Hippocampal formation (tissue), 2 donors: ENCODE measurements at regions not wholly inside any gene's neighbourhood (a gene's known extent, or its start where the extent isn't known, plus 50 kb on each side); places are given as distances from the start of the nearest gene placed in this dataset.
"Not testable (repeated sequence)": the region's sequence is repeated elsewhere in the genome, so short reads cannot be mapped to it uniquely, and the experiment has no call there.

Experiments
- DNase-seq, 2 donors: peaks; one replicate each; lab custom pipeline; 2025; lab: John Stamatoyannopoulos, UW

DNA sequence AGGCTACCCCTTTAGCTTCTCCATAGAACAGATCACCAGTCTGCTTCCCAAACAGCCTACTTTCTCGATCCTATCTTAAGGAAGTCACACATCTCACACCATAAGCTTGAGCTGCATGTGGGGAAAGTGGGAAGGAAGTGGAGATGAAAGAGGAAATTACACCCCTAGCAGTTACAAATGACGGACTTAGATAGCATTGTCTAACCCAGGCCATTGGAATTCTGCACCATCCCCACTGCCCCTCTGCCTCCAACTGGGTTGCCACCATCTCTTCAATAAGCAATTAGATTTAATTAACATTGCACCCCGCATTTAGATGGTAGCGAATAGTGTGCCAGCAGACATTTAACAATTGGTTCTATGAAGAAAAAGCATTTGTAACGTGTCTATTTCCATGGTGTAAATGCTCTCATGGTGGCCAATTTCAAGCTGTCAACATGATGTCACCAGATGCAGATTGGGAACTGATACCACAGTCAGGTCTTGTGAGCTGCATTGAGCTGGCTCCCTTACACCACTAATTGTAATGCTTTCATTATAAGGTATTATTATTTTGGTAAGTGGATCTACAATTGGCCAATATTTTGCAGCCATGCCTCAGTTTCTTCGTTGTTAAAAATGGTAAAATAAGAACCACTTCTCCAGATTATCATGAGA is 124.7 kb downstream of the CD24 start:
- DNase-seq, result no peak

DNA sequence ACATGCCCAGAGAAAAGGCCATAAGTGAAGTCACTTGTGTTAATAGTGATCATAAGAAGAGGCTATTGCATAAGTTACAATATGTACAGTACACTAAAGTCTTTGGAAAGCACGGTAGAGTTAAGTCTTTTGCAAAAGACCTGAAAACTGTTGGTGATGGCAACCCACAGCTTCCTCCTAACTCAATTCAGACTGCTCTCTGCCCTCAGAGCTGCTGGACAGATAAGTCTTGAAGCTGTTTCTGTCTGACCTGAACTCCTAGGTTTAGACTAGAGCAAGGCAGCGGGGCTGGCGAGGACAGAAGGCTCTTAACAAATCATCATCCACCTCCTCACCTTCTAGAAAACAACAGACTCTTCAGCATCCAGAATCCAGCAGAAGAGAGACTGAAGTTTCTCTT is 125.4 kb downstream of the CD24 start:
- no peak for DNase-seq

DNA sequence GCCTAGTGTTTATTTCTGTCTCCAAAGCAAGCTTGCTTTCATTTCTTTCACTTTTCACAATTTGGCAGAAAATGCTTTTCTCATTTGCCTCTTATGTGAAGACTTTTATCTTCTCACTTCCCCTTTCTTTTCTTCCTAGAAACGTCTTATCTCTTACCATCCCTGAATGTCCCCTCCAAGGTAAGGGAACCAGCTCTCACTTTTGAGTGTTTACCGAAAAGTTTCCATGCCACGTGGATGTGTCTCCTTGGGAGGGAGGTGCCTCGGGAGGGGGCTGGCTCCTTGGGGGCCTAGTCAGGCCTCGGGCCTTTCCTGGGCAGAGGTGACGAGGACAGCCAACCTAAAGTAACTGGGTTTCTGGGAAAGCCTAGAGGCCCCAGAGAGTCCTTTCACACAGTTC is 127.4 kb downstream of the CD24 start:
- no peak for DNase-seq

DNA sequence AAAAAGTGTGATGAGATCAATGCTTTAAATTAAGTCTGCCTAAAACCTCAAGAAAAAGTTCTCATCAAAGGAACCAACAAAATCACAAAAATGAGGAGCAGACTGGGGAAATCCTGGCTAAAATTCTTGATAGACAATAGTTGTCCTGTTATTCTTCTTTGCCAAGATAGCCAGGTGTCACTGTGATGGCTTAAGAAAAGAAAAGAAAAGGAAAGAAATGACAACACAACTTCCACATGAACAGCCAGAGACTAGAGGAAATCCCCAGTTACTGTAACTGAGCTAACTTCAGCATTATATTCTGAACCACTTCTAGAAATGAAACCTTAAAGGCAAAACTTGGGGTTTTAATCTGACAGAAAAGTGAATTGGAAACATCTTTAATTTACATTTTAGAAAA is 129.6 kb downstream of the CD24 start:
- DNase-seq, result no peak

DNA sequence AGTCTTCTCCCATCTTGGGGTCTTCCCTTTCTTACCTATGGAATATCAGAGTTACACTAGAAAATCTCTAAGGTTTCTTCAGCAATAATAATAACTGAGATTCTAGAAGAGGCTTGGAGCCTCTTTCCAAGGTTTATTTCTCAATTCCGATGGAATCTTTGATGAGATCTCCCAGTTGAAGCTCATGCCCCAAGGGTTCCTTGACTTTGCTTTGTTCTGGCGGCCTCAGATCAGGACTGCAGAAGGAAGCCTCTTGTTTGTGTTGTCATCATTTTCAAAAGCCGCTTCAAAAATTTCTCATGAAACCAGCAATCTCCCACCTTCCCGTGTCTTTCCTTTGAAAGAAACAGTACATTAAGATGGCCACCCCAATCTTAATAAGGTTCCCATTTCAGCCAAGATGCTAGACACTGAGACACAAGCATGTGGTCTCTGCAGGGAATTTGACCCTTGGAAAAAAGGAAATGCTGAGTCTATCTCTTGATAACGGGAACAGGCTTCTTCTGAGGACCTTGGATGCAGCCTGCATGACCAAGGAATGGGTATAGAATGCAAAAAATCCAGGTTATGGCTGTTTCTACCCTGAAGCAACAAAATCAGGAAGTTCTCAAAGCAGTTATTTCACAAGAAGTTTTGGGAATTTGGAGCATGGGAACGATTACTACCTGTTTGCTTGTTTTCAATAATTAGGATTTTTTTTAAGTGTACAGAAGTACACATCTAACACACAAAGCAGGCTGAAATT is 141.6 kb downstream of the CD24 start:
- no peak for DNase-seq

DNA sequence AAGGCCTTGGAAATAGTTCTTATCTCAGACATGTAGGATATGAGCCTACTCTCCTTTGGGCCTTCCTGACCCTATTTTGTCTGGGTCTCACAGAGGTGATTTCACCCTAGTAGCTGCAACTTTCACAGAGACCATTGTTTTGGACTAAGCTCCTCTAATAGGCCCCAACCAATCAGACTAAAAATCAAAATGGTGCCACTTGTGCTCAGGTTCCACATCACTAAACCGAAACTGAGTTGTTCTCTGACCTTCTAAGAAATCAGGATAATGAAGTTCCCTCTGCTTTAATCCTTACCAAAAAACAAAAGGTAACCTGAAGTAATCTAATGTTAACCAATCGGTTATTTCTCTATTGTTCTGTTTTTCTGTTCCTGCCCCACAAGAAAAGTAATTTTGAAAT is 143.6 kb downstream of the CD24 start:
- no peak for DNase-seq

DNA sequence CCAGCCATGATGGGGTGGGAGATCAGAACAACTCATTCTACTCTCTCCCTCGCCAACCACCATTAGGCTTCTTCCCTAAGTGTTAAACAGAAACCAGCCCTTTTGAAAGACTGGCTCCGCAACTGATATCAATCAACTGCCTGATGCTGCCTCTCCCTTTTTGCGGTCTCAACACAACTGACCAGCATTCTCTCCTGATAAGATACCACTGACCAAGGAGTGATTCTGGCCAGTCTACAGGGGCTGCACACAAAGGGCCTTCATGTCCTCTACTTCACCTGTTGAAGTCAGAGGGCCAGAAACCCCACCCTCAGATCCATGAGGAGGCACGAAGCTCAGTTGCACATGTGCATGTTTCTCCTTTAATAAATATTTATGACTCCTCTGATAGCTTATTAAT is 145.1 kb downstream of the CD24 start:
- DNase-seq, result no peak

DNA sequence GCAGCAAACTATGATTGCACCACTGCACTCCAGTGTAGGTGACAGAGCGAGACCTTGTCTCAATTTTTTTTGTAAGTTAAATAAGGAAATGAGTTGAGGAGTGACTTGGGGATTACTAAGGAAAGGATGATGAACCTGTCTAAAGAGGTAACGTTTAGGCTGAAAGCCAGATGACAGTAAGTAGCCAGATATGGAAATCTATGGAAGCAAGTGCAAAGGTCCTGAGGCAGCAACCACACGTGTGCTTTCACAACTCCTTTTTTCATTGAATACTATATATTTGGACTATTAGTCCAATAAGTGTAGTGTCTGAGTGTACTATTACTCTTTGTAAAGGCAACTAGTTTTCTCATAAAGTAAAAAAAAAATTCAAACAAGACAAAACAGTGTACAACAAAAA is 147.4 kb downstream of the CD24 start:
- DNase-seq, result no peak

DNA sequence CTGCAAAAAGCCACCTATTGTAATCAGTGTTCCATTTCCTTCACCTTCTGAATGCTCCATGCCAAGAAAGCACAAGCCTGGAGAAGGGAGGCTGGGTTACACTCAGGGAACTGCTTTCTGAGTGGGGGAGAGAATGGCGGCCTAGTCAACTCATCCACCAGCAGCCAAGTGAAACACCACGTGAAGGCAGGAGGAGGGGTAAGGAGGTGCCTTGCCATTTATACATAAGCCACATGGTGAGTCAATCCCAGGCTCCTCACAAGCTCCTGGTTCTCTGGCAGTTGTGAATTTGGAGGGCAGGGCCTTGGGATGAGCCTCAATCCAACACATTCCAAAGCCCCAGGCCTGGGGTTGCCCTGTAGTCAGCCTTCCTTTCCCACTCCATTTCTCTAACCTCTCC is 149.4 kb downstream of the CD24 start:
- DNase-seq, result no peak

DNA sequence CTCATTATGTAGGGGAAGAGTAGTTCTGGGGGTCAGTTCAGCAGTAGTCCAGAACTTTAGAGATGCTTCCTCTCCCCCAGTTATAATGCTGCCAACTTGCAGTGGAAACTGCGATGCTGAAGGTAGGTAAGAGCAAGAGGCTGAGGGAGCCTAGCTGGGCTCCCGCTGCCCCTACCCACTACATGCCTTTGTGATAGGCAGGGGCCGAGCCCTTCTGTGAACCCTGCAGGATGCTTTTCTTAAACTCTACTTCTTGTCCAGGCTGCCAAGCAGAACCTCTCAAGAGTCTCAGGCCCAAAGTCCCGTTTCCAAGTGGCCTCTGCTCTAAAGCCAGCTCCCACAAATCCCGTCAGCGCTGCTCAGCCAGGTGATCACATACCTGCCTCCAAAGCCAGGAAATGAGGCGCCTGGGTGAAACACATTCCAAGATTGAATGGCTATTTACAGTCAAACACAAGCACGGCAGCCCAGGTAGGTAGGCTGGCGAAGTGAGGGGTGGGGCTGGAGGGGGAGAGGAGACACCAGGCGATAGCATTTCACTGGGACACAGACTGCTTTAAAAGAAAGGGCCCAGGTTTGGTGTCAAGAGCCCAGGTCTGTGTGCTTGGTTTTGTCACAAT is 150.7 kb downstream of the CD24 start:
- no peak for DNase-seq

DNA sequence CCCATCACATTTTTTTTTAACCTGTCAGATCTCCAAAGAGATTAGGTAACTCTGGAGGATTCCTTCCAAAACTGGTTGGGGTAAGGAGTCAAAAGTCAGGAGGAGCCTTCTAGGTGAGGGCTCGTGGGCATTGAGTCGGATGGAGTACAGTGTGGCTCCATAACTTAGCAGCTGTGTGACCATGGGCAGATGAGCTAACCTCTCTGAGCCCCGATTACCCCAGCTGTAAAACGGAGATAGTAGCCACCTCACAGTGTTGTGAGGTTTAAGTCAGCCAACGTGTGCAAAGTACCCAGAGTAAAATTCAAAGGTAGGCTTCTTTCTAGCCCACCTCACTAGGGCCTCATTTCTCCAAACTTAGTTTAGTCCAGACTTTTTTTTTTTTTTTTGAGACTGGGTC is 151.5 kb downstream of the CD24 start:
- no peak for DNase-seq

DNA sequence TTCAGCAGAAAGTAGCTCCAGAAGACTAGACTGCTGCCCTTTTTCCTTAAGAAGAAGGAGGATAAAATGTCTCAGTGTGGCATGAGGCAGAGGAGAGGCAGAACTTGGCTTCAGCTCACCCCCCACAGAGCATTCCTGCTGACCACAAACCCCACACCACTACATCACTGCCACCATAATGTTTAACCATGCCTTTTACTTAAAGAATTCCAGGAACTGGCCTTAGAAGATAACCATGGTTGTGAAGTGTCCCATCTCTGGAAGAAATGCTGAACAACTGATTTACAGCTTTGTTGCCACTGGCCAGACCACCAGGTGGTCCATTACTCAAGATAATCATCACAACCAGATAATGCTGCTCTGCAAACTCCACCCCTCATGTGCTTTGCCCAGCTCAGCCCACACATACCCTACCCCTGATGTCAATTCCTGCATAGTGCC is 154.1 kb downstream of the CD24 start:
- no peak for DNase-seq

DNA sequence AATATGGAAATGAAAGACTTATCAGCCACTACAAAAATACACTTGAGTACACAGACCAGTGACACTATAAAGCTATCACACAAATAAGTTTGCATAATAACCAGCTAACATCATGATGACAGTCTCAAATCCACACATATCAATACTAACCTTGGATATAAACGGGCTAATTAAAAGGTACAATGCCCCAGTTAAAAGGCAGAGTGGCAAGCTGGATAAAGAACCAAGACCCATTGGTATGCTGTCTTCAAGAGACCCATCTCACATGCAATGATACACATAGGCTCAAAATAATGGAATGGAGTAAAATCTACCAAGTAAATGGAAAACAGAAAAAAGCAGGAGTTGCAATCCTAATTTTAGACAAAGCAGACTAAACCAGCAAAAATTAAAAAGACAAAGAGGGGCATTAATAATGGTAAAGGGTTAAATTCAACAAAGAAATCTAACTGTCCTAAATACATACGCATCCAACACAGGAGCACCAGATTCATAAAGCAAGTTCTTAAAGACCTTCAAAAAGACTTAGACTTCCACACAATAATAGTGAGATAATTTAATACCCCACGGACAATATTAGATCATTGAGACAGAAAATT is 163.3 kb downstream of the CD24 start:
- no peak for DNase-seq

DNA sequence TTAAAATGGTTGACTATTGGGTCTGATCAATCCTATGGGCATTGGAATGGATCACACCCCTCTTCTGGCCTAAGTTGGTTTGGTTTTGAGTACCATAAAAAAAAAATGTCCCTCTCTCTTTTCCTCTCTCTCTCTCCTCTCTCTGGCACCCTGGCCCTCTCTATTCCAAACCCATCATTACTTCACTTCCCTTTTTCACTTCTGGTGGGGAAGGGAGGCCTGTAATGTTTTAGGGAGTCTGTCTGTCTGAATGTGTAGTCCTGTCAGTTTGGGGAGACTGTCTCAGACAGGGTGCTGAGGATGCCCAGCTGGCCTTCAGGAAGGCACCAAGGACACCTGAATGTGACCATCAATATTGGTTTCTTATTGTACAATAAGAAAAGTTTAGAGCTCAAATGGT is 165.8 kb downstream of the CD24 start:
- no peak for DNase-seq

DNA sequence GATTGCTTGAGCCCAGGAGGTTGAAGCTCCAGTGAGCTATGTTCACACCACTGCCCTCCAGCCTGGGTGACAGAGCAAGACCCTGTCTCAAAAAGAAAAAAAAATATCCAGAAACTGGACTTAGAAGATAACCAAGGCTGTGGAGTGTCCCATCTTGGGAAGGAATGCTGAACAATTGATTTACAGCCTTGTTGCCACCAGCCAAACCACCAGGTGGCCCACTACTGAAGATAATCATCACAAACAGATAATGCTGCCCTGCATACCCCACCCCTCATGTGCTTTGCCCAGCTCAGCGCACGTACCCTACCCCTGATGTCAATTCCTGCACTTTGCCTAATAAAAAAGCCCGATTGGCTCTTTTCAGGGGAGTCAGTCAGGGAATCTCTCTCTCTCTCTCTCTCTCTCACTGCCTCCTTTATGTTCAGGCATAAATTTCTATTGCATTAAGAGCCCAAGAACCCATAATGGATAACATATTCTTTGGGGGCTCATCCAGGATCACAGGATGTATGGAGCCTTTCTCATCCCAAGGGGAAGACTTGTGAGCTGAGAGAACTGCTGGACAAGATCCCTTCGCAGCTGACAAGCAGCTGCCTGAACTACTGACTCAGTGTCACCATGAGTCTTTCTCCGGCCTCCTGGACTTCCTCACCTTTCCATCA is 166.4 kb downstream of the CD24 start:
- DNase-seq, result no peak

DNA sequence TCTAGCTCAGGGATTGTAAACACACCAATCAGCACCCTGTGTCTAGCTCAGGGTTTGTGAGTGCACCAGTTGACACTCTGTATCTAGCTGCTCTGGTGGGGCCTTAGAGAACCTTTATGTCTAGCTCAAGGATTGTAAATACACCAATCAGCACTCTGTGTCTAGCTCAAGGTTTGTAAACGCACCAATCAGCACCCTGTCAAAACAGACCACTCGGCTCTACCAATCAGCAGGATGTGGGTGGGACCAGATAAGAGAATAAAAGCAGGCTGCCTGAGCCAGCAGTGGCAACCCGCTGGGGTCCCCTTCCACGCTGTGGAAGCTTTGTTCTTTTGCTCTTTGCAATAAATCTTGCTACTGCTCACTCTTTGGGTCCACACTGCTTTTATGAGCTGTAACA is 168.3 kb downstream of the CD24 start:
- DNase-seq, result not testable (repeated sequence)

DNA sequence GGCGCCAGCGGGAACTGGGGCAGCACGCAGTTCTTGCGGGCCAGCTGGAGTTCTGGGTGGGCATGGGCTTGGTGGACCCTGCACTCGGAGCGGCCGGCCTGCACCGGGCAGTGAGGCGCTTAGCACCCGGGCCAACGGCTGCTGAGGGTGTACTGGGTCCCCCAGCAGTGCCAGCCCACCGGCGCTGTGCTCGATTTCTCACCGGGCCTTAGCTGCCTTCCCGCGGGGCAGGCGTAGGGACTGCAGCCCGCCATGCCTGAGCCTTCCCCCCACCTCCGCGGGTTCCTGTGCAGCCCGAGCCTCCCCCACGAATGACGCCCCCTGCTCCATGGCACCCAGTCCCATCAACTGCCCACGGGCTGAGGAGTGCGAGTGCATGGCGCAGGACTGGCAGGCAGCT is 168.8 kb downstream of the CD24 start:
- DNase-seq, result no peak

DNA sequence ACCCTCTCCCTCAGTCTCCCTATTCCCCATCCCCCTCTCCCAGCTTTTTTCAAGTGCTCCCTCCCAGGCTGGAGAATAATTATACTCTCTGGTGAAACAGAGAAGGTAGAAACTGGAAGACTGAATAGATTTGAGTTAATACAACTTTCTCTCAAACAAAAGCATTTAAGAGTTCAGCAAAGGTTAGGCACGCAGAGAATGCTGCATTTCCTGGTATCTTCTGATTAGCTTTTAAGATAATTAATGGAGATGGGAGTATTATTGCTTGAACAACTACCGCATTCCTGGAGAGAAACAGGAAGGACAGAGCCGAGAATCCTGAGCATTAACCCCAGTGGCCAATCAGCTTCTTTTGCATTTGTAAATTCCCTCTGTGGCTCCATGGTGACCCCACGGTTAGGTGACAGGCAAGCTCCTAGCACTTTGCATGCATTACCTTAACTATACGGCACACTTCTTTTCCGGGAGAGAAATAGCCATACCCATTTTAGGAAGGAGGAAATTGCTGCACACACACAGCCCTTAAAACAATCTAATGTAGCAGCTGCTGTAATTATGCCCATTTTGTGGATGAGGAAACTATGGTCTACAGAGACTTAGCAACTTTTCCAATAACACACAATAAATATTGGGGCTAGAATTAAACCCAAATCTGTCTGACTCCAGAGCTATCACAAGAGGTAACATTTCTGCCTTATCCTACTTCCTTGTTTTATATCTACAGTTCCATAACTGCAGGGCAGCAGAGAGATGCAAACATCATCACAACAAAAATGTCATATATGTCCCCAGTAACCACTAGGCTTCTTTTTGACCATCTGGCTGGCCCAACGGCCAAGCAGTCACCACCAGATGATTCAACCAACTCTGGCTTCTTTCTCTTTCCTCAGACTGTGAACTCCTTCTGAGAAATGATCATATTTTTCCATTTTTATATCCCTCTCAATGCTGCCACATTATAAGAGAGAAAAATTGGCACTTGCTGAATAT is 169.9 kb downstream of the CD24 start:
- DNase-seq, result no peak

DNA sequence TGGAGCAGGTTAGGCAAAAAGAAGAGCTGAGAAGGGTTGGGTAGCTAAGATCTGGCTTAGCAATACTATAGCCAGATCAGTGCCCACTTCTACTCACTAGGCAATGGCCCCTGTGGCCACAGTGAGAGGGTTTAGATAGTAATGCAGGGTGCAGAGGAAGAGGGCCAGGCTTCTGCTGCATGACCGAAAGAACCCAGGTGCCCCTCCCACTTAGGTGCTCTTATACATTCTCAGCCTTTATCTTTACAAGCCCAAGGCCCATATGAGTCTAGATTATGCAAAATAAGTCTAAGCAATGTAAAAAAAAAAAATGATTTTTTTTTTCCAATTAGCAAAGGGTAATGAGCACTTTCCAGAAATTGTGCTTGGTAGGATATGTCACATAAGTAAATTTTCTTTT is 171.3 kb downstream of the CD24 start:
- no peak for DNase-seq

DNA sequence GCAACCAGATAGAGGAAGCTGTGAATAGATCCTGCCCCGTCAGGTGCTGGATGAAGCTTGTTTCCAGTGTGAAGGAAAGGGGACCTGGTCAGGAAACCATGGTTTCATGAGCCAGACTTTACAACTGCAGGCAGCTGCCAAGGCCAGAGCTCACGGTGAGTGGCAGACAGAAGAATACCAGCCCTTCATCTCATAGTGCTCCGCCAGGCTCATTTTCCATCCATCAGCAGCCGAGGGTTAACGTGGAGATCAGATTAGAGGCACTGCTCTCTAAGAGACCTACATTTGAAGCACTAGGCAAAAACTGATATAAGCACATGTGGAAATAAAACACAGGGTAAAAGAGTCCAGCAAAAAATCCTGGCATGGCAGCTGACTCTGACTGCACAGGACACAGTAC is 172.4 kb downstream of the CD24 start:
- no peak for DNase-seq

DNA sequence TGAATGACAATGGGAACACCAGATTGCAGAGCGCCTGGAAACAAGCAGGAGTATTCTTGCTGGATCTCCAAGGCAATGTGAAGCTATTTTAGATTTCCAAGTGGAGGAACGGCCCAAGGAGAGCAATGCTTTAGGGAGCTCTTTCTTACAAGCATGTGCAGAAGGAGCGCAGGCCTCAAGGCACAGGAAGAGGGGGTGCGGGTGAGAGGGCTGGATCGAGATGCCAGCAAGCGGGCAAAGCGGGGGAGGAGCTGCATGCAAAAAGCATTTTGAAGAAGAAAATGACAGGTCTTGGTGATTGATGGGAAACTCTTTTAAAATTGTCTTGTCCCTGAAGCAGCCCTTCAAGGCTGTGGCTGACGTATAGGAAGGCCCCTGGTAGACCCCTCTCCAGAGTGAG is 171.9 kb downstream of the QRSL1 start:
- DNase-seq, result no peak
